ENCODE measurements at regions not wholly inside any gene's neighbourhood (a gene's known extent, or its start where the extent isn't known, plus 50 kb on each side); places are given as distances from the start of the nearest gene placed in this dataset.
"Not testable (repeated sequence)": the region's sequence is repeated elsewhere in the genome, so short reads cannot be mapped to it uniquely, and the experiment has no call there.

GRCh38 chr1:200254602-200255001 is 155.2 kb downstream of the ZNF281 start:
- BruUV-seq (replicated peaks) = not testable (repeated sequence)

GRCh38 chr1:200253774-200254495 is 155.9 kb downstream of the ZNF281 start:
- BruUV-seq (replicated peaks) = no TSS peak
- no peaks in the 10 kb centered on the region for H3K36me3 ChIP-seq (ENCODE audit: control insufficient read depth, insufficient read depth, low read length)
- DNase-seq (ENCODE audit: extremely low read depth in 1 of 4, low spot score in 3 of 4) (no peak), FAIRE-seq (no peak), ATAC-seq (no peak; the same call in 2 of the 3 replicates)
- no peak overlapping the region for H3K9ac ChIP-seq (ENCODE audit: insufficient read depth in 1 of 2, low read depth in 2 of 2, low read length in 2 of 2)
- no peaks in the 10 kb centered on the region for H3K9me3 ChIP-seq (replicated peaks; ENCODE audit: control insufficient read depth, insufficient read depth, low read depth, low read length)
- peaks cover 4 to 11% of the 10 kb centered on the region in 2 experiments for H3K27me3 ChIP-seq (ENCODE audit: control insufficient read depth in 2 of 2, insufficient read depth in 2 of 2, low read length in 2 of 2)
- no peak overlapping the region for H3K4me2 ChIP-seq (ENCODE audit: insufficient read depth, low read length)
- no peaks in the 10 kb centered on the region for H3K79me2 ChIP-seq (ENCODE audit: control insufficient read depth, insufficient read depth, low read length)
- H4K20me1 ChIP-seq (replicated peaks; ENCODE audit: control insufficient read depth, insufficient read depth, low read length) = no peaks in the 10 kb centered on the region
- ChIA-PET POLR2A (interaction anchor here (1.0 to 1.4 kb wide), 2 partner anchors 8 to 9 kb away, joined by 4 to 7 read pairs; no protein-coding TSS in a partner anchor), CTCF (ENCODE audit: low intra/inter-chr PET ratio) (no interaction called here)
- WGBS (ENCODE audit: insufficient coverage, low coverage, missing lambda C conversion rate) = 4% methylated on average over 7 of the region's 7 CpGs
- in situ Hi-C loops (cut with MboI) (no loop called here), intact Hi-C loops (cut with micrococcal nuclease) (no loop called here)
- H3K4me3 ChIP-seq = no peak overlapping the region
- no peak overlapping the region for H2AFZ ChIP-seq (ENCODE audit: low read depth, low read length)
- H3K4me1 ChIP-seq (replicated peaks in 1 of 2; ENCODE audit: control insufficient read depth in 2 of 2, insufficient read depth in 2 of 2, low read length in 2 of 2) = no peaks in the 10 kb centered on the region
- H3K27ac ChIP-seq (ENCODE audit: extremely low read depth, low read depth, low read length) = no peak overlapping the region
- no peaks in the 10 kb centered on the region for H3K9me1 ChIP-seq (ENCODE audit: control insufficient read depth, insufficient read depth, low read length)
- no peak for TF ChIP-seq E2F1 (CRISPR knock-in tag; IDR thresholded peaks at IDR 0.05)
- TF ChIP-seq ATF6 (CRISPR knock-in tag; IDR thresholded peaks at IDR 0.05) = no peak
- TF ChIP-seq ZNF282 (CRISPR knock-in tag; IDR thresholded peaks at IDR 0.05) = no peak
- no peak for TF ChIP-seq XRCC4 (IDR thresholded peaks at IDR 0.05; ENCODE audit: extremely low read depth, insufficient read depth, insufficient read length)
- TF ChIP-seq SIX5 (IDR thresholded peaks at IDR 0.05; ENCODE audit: borderline replicate concordance in 1 of 2, insufficient read depth in 1 of 2, low read depth in 1 of 2, low read length in 2 of 2) = no peak

More at GRCh38 chr1:200254602-200255001, 155.2 kb downstream of the ZNF281 start:
- ATAC-seq; H3K9me3 ChIP-seq (replicated peaks; ENCODE audit: control insufficient read depth, insufficient read depth, low read depth, low read length); H3K79me2 ChIP-seq (ENCODE audit: control insufficient read depth, insufficient read depth, low read length); POLR2A ChIA-PET; FAIRE-seq; H3K9ac ChIP-seq (ENCODE audit: insufficient read depth in 1 of 2, low read depth in 2 of 2, low read length in 2 of 2); DNase-seq (ENCODE audit: extremely low read depth in 1 of 4, low spot score in 3 of 4); H2AFZ ChIP-seq (ENCODE audit: low read depth, low read length); H3K4me3 ChIP-seq; H3K9me1 ChIP-seq (ENCODE audit: control insufficient read depth, insufficient read depth, low read length); H4K20me1 ChIP-seq (replicated peaks; ENCODE audit: control insufficient read depth, insufficient read depth, low read length); CTCF ChIA-PET (ENCODE audit: low intra/inter-chr PET ratio); in situ Hi-C loops (cut with MboI); H3K4me1 ChIP-seq (replicated peaks in 1 of 2; ENCODE audit: control insufficient read depth in 2 of 2, insufficient read depth in 2 of 2, low read length in 2 of 2); H3K36me3 ChIP-seq (ENCODE audit: control insufficient read depth, insufficient read depth, low read length); H3K27ac ChIP-seq (ENCODE audit: extremely low read depth, low read depth, low read length); H3K4me2 ChIP-seq (ENCODE audit: insufficient read depth, low read length); TF ChIP-seq CEBPG (CRISPR knock-in tag; IDR thresholded peaks at IDR 0.05): not testable (repeated sequence)
- TF ChIP-seq CEBPB (tag; IDR thresholded peaks at IDR 0.05) (0 out of 2 replicates have a peak, but pooled peaks have one; percentile 19), CEBPG (tag; conservative IDR thresholded peaks at IDR 0.05 in 1 of 2, IDR thresholded peaks at IDR 0.05 in 1 of 2) (0 out of 4 replicates have a peak, but pooled peaks of 1 of the 2 experiments have one; percentile 10), ZNF384 (IDR thresholded peaks at IDR 0.05; ENCODE audit: low read depth, low read length) (peak; percentile 49; the same call in 1 of the 2 replicates)
- WGBS (ENCODE audit: insufficient coverage, low coverage, missing lambda C conversion rate) = 11% methylated on average over 9 of the region's 9 CpGs
- H3K27me3 ChIP-seq (ENCODE audit: control insufficient read depth in 2 of 2, insufficient read depth in 2 of 2, low read length in 2 of 2) = peaks cover 4 to 11% of the 10 kb centered on the region in 2 experiments
- intact Hi-C loops (cut with micrococcal nuclease) = loop anchor here (5.0 kb wide), 1 partner anchor 117 kb away; no protein-coding TSS in a partner anchor
